ENCODE measurements at regions not wholly inside any gene's neighbourhood (a gene's known extent, or its start where the extent isn't known, plus 50 kb on each side); places are given as distances from the start of the nearest gene placed in this dataset.
A peak's percentile ranks its signal among the peaks of the same experiment; 100 is the strongest.

DNA sequence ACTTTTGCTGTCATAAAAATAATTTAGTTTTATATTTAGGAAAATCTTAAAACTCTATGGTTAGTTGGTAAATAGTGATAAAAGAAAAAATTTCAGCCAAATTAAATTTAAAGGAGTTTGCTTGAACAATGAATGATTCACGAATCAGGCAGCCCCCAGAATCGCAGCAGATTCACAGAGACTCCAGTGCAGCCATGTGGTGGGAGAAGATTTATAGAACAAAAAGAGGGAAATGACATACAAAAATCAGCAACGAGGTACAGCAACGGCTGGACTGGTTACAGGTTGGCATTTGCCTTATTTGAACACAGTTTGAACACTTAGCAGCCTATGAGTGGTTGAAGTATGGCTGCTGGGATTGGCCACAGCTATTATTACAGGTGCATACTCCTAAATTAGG lies 96.4 kb upstream of the MYCBP2 start:
- DNase-seq (ENCODE audit: low spot score) = no peak

DNA sequence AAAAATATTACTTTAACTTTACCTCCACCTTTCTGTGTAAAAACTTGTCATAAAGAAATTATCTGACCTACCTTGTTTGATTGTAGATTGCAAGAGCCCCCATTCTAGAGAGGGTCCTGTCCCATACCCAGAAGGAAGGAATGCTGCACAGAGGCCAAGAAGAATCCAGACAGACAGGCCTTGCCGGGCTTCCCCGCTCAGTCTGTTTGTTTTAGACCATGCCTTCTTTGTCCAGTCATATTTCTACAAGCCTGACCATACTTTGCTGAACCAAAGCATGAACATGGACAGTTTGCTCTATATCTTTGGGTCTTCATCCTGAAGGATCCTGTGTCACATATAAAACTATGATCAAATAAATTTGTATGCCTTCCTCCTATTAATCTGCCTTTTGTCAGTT lies 95.8 kb upstream of the MYCBP2 start:
- DNase-seq (ENCODE audit: low spot score) = peak; percentile 5

GRCh38 chr13:77417897-77418296 lies 91.0 kb upstream of the MYCBP2 start:
- DNase-seq (ENCODE audit: low spot score) = no peak

GRCh38 chr13:77416666-77417212 lies 89.8 kb upstream of the MYCBP2 start:
- no peak for DNase-seq (ENCODE audit: low spot score)

DNA sequence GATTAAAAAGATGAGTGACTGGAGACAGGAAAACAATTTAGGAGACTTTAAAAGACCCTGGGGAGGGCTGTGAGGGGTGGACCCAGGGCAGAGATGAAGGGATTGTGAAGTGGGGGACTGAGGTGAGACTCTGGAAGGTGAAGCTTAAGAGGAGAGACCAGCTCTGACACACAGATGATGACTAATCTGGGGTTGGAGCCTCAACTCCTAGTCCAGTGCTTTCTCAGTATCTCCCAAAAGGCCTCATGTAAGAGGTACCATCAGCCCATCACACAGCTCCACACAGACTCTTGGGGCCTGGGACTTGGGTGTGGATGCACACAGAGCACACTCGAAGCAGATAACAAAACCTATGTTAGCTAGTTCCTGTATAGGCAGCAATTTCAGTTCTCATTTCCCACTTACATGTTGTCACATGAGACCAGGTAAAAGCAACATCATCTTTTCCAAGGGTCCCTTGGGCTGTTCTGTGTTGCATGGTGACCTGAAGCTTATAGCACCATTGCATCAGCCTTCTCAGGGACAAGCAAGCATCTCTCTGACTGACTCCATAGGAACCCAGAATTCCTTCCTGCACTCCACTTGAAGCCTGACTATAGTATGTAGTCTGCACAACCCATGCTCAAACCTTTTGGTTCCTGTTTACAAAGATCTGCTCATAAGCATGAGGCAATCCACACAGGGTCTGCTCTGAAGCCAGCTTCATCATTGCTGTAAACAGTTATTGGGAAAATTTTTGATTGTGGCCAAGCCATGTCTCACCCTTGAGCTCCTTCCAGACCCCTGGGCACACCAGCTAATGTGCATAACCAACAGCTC lies 88.6 kb upstream of the MYCBP2 start:
- DNase-seq (ENCODE audit: low spot score) = no peak

- DNase-seq (ENCODE audit: low spot score) = no peak
These were observed 86.0 kb upstream of the MYCBP2 start for GRCh38 chr13:77412860-77413259.

DNA sequence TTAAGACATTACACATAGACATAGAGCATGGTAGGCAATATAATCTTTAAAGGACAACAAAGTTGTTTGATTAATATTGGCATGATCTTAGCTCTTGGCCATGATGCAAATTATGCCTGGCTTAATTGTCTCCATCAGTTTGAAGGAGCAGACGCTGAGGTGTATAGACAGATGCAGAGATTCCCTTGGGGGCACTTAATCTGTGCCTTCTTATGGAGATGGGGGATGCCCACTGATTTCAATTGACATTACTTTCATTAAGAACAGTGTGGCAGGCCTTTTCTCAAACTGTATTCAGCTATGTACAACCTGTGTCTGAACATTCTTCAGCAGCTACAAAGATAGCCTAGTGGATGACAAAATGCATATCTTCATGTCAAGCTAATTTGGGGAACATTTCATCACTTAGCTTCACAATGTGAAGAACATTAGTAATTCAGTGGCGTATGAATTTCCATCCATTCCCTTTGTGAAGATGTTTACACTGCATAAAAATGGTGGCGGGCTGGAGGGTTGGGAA lies 85.3 kb upstream of the MYCBP2 start:
- no peak for DNase-seq (ENCODE audit: low spot score)

GRCh38 chr13:77409412-77409811 lies 82.5 kb upstream of the MYCBP2 start:
- no peak for DNase-seq (ENCODE audit: low spot score)

DNA sequence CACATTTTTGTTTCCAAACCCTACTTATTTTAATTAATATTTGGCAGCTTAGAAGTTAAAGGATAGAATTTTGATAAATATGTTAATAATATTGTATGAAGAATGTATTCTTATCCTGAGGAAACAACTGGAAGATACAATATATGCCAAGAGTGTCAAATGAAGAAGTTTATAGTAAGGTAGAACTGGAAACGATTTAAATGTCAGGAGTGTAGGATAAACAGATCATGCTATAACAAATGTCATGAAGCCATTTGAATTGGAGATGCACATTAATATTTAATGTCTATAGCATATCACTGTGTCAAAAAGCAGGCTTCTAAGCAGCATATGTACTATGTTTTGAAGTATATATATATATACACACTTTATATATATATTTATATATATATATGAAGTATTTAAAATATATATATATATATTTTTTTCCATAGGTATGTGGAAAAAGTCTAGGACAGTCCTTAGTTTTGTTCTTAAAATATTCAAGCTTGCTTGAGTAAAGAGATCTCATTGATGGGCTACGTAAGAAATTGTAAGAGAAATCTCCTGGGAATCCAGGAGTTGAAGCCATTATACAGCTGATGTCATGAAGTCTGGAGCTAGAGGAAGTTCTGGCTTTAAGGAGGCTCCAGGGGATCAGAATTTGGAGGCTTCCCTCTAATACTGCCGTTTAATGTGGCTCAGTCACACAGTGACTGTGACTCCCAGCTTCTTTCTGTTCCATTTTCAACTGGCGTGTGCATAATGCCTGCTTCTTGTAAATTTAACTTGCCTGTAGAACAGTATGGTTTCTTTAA lies 79.9 kb upstream of the MYCBP2 start:
- no peak for DNase-seq (ENCODE audit: low spot score)

DNA sequence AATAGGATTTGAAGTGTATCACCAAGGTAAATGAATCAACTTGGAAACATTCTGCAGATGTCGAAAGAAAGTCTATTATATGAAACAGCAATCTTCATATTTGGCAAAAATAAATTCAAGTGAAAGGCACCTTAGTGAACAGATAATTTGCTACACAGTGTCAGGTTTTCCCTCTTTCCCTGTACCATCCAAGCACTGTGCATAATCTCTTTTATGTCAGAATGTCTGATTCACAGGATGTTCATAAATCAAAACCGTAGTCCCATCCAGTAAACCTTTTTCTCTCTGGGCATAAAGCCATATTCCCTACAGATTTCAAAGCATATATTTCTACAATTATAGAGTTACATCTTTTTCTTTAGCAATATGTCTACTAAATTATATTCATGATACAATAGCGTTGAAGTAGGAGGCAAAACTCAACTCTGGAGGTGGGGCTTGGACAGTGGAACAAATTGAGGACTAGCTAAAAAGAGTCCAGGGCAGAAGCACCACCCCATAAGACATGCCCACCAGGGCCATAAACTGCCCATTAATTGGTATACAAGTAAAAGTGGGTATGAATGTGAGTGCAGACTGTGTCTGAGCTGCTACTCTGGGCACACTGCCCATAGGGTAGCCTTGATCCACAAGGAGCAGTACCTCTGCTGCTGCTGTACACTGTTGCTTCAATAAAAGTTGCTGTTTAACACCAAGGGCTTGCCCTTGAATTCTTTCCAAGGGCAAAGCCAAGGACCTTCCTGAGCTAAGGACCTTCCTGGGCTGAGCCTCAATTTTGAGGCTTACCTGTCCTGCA lies 72.1 kb upstream of the MYCBP2 start:
- no peak for DNase-seq (ENCODE audit: low spot score)

DNA sequence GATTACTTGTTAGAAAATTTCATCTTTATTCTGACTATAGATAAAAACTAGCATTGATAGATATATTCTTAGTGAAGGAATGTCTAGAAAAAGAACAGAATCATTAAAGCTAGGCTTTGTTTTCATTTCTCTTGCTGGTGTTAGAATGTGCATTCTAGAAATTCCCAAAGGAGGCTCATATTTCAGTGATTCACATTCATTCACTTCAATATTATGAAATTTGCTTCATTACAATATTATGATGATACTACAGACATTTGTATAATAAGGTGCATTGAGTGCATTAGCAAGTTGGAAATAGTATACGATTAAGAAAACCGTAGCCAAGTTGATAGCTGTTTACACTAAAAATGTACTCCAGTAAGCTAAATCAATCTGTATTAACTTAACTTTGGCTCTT lies 70.7 kb upstream of the MYCBP2 start:
- no peak for DNase-seq (ENCODE audit: low spot score)

GRCh38 chr13:77391475-77391874 lies 64.6 kb upstream of the MYCBP2 start:
- peak; percentile 35 for DNase-seq (ENCODE audit: low spot score)

GRCh38 chr13:77390391-77390790 lies 63.5 kb upstream of the MYCBP2 start:
- DNase-seq (ENCODE audit: low spot score) = peak; percentile 3

- DNase-seq (ENCODE audit: low spot score) = peak; percentile 2
These were observed 62.7 kb upstream of the MYCBP2 start for GRCh38 chr13:77389625-77390000.

GRCh38 chr13:77388944-77389624 lies 62.2 kb upstream of the MYCBP2 start:
- DNase-seq (ENCODE audit: low spot score) = no peak

GRCh38 chr13:77387607-77388200 lies 60.8 kb upstream of the MYCBP2 start:
- no peak for DNase-seq (ENCODE audit: low spot score)

GRCh38 chr13:77386880-77387606 lies 60.1 kb upstream of the MYCBP2 start:
- peak; percentile 4 for DNase-seq (ENCODE audit: low spot score)

DNA sequence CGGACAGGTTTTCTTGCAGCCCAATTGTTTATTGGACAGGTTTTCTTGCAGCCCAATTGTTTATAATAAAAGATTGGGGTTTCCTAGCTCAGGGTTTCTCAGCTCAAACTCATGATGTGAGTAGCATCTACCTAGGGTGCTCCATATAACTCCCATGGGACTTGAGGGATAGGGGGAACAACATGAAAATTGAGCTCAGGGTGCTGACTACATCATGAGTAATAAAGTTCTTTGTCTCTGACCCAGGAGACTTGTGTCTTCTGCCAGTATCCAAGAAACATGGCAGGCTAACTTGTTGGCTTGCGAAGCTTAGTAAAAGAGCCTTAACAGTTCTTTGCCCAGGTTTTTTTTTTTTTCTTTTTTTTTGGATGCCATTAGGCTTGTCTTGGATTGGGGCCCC lies 59.2 kb upstream of the MYCBP2 start:
- no peak for DNase-seq (ENCODE audit: low spot score)

GRCh38 chr13:77384999-77385398 lies 58.1 kb upstream of the MYCBP2 start:
- no peak for DNase-seq (ENCODE audit: low spot score)

DNA sequence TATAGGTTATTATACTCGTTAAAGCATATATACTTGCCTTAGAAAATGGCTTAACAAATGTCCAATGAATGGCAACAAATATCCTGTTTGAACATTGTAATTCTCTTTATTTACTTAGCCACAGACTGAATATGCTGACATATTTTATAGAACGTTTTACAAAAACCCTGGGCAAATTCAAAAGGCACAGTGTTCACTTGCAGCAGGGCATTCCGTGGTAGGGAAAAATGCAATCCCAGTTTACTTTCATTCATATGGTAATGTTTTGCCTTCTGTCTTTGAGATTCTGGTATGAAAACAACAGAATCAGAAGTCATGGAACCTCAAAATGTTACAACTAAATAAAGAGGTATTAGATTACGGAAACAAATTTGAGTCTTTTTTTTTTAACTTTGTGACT lies 56.2 kb upstream of the MYCBP2 start:
- no peak for DNase-seq (ENCODE audit: low spot score)
